Smooth muscle cell (in vitro differentiated cells): ENCODE measurements at regions not wholly inside any gene's neighbourhood (a gene's known extent, or its start where the extent isn't known, plus 50 kb on each side); places are given as distances from the start of the nearest gene placed in this dataset.

Experiments
- DNase-seq: peaks from one replicate; lab custom pipeline; 2025; ENCODE audit not compliant: unreplicated experiment; lab: John Stamatoyannopoulos, UW
- H2AFZ ChIP-seq: fragments of 200-600 bp; sonication (generic); 2 replicates; pipeline ENCODE4 v1.6.0; 2016; ENCODE audit warnings: antibody characterized with exemption, low read depth, mild to moderate bottlenecking
- H3F3A ChIP-seq: fragments of 200-600 bp; sonication (generic); 2 replicates; pipeline ENCODE4 v1.6.0; 2017; ENCODE audit warnings: antibody characterized with exemption, low read depth
- H3K27ac ChIP-seq: fragments of 200-600 bp; sonication (generic); 2 replicates; pipeline ENCODE4 v1.5.1; 2016; ENCODE audit warnings: low read depth, mild to moderate bottlenecking
- H3K27me3 ChIP-seq: fragments of 200-600 bp; sonication (generic); 2 replicates; pipeline ENCODE4 v1.6.1; 2016; ENCODE audit warnings: low read depth, mild to moderate bottlenecking
- H3K36me3 ChIP-seq: fragments of 200-600 bp; sonication (generic); 2 replicates; pipeline ENCODE4 v1.5.1; 2016; ENCODE audit warnings: low read depth
- H3K4me1 ChIP-seq: fragments of 200-600 bp; sonication (generic); 2 replicates; pipeline ENCODE4 v1.5.1; 2016; ENCODE audit warnings: low read depth
- H3K4me2 ChIP-seq: fragments of 200-600 bp; sonication (generic); 2 replicates; pipeline ENCODE4 v1.6.0; 2016; ENCODE audit warnings: mild to moderate bottlenecking
- H3K4me3 ChIP-seq: fragments of 200-600 bp; sonication (generic); 2 replicates; pipeline ENCODE4 v1.5.1; 2016; ENCODE audit warnings: mild to moderate bottlenecking
- H3K79me2 ChIP-seq: fragments of 200-600 bp; sonication (generic); 2 replicates; pipeline ENCODE4 v1.6.0; 2016; ENCODE audit warnings: low read depth, mild to moderate bottlenecking
- H3K9ac ChIP-seq: fragments of 200-600 bp; sonication (generic); 2 replicates; pipeline ENCODE4 v1.6.0; 2016; ENCODE audit warnings: low read depth
- H3K9me3 ChIP-seq: fragments of 200-600 bp; sonication (generic); replicated peaks from 2 replicates; pipeline ENCODE4 v1.5.1; 2016; ENCODE audit warnings: low read depth
- H4K20me1 ChIP-seq: fragments of 200-600 bp; sonication (generic); 2 replicates; pipeline ENCODE4 v1.6.0; 2016; ENCODE audit warnings: low read depth
- CTCF ChIP-seq: fragments of 200-600 bp; sonication (generic); IDR thresholded peaks from 2 replicates; pipeline ENCODE4 v1.5.1; 2017; ENCODE audit warnings: borderline replicate concordance, mild to moderate bottlenecking, antibody characterized with exemption; ENCODE audit not compliant: insufficient read depth, poor library complexity, severe bottlenecking
- WGBS: methylation state at CpG from one replicate; pipeline ENCODE4 v1.1.7; 2016; ENCODE audit warnings: low lambda C conversion rate; 5-methylcytosine and 5-hydroxymethylcytosine counted together

- H3K27ac ChIP-seq = no peak overlapping the region
- no peaks in the 10 kb centered on the region for H3K79me2 ChIP-seq
- no peak overlapping the region for H3K4me2 ChIP-seq
- no peak overlapping the region for H3K4me3 ChIP-seq
- DNase-seq = no peak
- no peaks in the 10 kb centered on the region for H3K4me1 ChIP-seq
- TF ChIP-seq CTCF = no peak
- H3K9ac ChIP-seq = no peak overlapping the region
- H2AFZ ChIP-seq = no peak overlapping the region
- no peaks in the 10 kb centered on the region for H3K36me3 ChIP-seq
- no peaks in the 10 kb centered on the region for H3K27me3 ChIP-seq
- no peaks in the 10 kb centered on the region for H4K20me1 ChIP-seq
- no peaks in the 10 kb centered on the region for H3F3A ChIP-seq
- no peaks in the 10 kb centered on the region for H3K9me3 ChIP-seq
Observed at GRCh38 chr4:58368221-58368620, 1258.0 kb upstream of the IGFBP7 start.

GRCh38 chr4:58360354-58361133 is 1250.4 kb upstream of the IGFBP7 start:
- H3K27me3 ChIP-seq = no peaks in the 10 kb centered on the region
- no peaks in the 10 kb centered on the region for H3K36me3 ChIP-seq
- H3K9ac ChIP-seq = no peak overlapping the region
- peaks cover 4% of the 10 kb centered on the region for H3K9me3 ChIP-seq
- no peak for DNase-seq
- H3K4me3 ChIP-seq = no peak overlapping the region
- WGBS = 84% methylated on average over 5 of the region's 5 CpGs
- H3K4me1 ChIP-seq = no peaks in the 10 kb centered on the region
- TF ChIP-seq CTCF = no peak
- no peaks in the 10 kb centered on the region for H3F3A ChIP-seq
- H3K79me2 ChIP-seq = no peaks in the 10 kb centered on the region
- H2AFZ ChIP-seq = no peak overlapping the region
- H4K20me1 ChIP-seq = no peaks in the 10 kb centered on the region
- no peak overlapping the region for H3K27ac ChIP-seq
- no peak overlapping the region for H3K4me2 ChIP-seq

GRCh38 chr4:58359590-58359989 is 1249.4 kb upstream of the IGFBP7 start:
- DNase-seq = no peak
- Histone ChIP-seq H3K4me1 (no peaks in the 10 kb centered on the region), H4K20me1 (no peaks in the 10 kb centered on the region), H3F3A (no peaks in the 10 kb centered on the region), H3K9ac (no peak overlapping the region), H3K79me2 (no peaks in the 10 kb centered on the region), H3K9me3 (peaks cover 4% of the 10 kb centered on the region), H3K36me3 (no peaks in the 10 kb centered on the region), H3K4me2 (no peak overlapping the region), H3K27me3 (no peaks in the 10 kb centered on the region), H2AFZ (no peak overlapping the region), H3K4me3 (no peak overlapping the region), H3K27ac (no peak overlapping the region)
- 85% methylated on average over 3 of the region's 3 CpGs for WGBS
- no peak for TF ChIP-seq CTCF

GRCh38 chr4:58357947-58358346 is 1247.8 kb upstream of the IGFBP7 start:
- Histone ChIP-seq H2AFZ (no peak overlapping the region), H3K36me3 (no peaks in the 10 kb centered on the region), H3K4me2 (no peak overlapping the region), H3K79me2 (no peaks in the 10 kb centered on the region), H3K27ac (no peak overlapping the region), H3K9ac (no peak overlapping the region), H4K20me1 (no peaks in the 10 kb centered on the region), H3K4me1 (no peaks in the 10 kb centered on the region), H3F3A (no peaks in the 10 kb centered on the region), H3K27me3 (no peaks in the 10 kb centered on the region), H3K9me3 (peaks cover 4% of the 10 kb centered on the region), H3K4me3 (no peak overlapping the region)
- no peak for DNase-seq
- no peak for TF ChIP-seq CTCF
